ENCODE measurements at regions not wholly inside any gene's neighbourhood (a gene's known extent, or its start where the extent isn't known, plus 50 kb on each side); places are given as distances from the start of the nearest gene placed in this dataset.
A peak's percentile ranks its signal among the peaks of the same experiment; 100 is the strongest.

- Histone ChIP-seq H3K36me3 (no peaks in the 10 kb centered on the region), H3K27me3 (no peaks in the 10 kb centered on the region), H3K9me3 (no peaks in the 10 kb centered on the region), H3K4me1 (peaks cover 0 to 4% (median 0%) of the 10 kb centered on the region in 4 donors), H3K27ac (no peak overlapping the region), H3K4me3 (no peak overlapping the region)
- TF ChIP-seq POLR2AphosphoS5 (IDR thresholded peaks at IDR 0.05), result no peak
- no peak for TF ChIP-seq POLR2A (IDR thresholded peaks at IDR 0.05)
- no peak for TF ChIP-seq EP300 (IDR thresholded peaks at IDR 0.05)
- no peak for TF ChIP-seq CTCF (IDR thresholded peaks at IDR 0.05)
- 91 to 93% methylated on average over 7 of the region's 7 CpGs for WGBS, 2 donors
- ATAC-seq (ENCODE audit: low FRiP score in 2 of 2) (no peak), DNase-seq (no peak)
Measured at GRCh38 chr21:38942748-38943211, 137.1 kb downstream of the ETS2 start.

GRCh38 chr21:38938769-38939168, 133.0 kb downstream of the ETS2 start:
- H3K27me3 ChIP-seq, result no peaks in the 10 kb centered on the region
- DNase-seq (no peak), ATAC-seq (ENCODE audit: low FRiP score in 2 of 2) (no peak)
- no peaks in the 10 kb centered on the region for H3K4me1 ChIP-seq
- 83 to 94% methylated on average over 8 of the region's 8 CpGs for WGBS, 2 donors
- TF ChIP-seq POLR2AphosphoS5 (IDR thresholded peaks at IDR 0.05) (no peak), CTCF (IDR thresholded peaks at IDR 0.05) (no peak), EP300 (IDR thresholded peaks at IDR 0.05) (no peak), POLR2A (IDR thresholded peaks at IDR 0.05) (no peak)
- H3K36me3 ChIP-seq, result no peaks in the 10 kb centered on the region
- no peak overlapping the region for H3K27ac ChIP-seq
- no peaks in the 10 kb centered on the region for H3K9me3 ChIP-seq
- H3K4me3 ChIP-seq, result no peak overlapping the region

GRCh38 chr21:38938343-38938742, 132.6 kb downstream of the ETS2 start:
- H3K4me1 ChIP-seq, result no peaks in the 10 kb centered on the region
- ATAC-seq (ENCODE audit: low FRiP score in 2 of 2) (no peak), DNase-seq (no peak)
- 60 to 62% methylated on average over 6 to 7 of the region's 7 CpGs for WGBS, 2 donors
- no peak overlapping the region for H3K4me3 ChIP-seq
- H3K27me3 ChIP-seq, result no peaks in the 10 kb centered on the region
- H3K27ac ChIP-seq, result no peak overlapping the region
- no peak for TF ChIP-seq EP300 (IDR thresholded peaks at IDR 0.05)
- TF ChIP-seq CTCF (IDR thresholded peaks at IDR 0.05), result no peak
- no peak for TF ChIP-seq POLR2AphosphoS5 (IDR thresholded peaks at IDR 0.05)
- no peak for TF ChIP-seq POLR2A (IDR thresholded peaks at IDR 0.05)
- no peaks in the 10 kb centered on the region for H3K9me3 ChIP-seq
- H3K36me3 ChIP-seq, result no peaks in the 10 kb centered on the region

- H3K36me3 ChIP-seq, result no peaks in the 10 kb centered on the region
- H3K4me1 ChIP-seq, result no peaks in the 10 kb centered on the region
- TF ChIP-seq POLR2A (IDR thresholded peaks at IDR 0.05) (no peak), CTCF (IDR thresholded peaks at IDR 0.05) (no peak), POLR2AphosphoS5 (IDR thresholded peaks at IDR 0.05) (no peak), EP300 (IDR thresholded peaks at IDR 0.05) (no peak)
- no peak for DNase-seq
- H3K9me3 ChIP-seq, result no peaks in the 10 kb centered on the region
- H3K4me3 ChIP-seq, result no peak overlapping the region
- WGBS, 2 donors, result 75 to 76% methylated on average over 2 to 3 of the region's 3 CpGs
- ATAC-seq (ENCODE audit: low FRiP score in 2 of 2), result peak in 1 of 2 donors; percentile 12
- no peaks in the 10 kb centered on the region for H3K27me3 ChIP-seq
- no peak overlapping the region for H3K27ac ChIP-seq
Measured at GRCh38 chr21:38937844-38938243, 132.1 kb downstream of the ETS2 start.

GRCh38 chr21:38937286-38937790, 131.6 kb downstream of the ETS2 start:
- H3K27ac ChIP-seq, result no peak overlapping the region
- H3K4me3 ChIP-seq, result no peak overlapping the region
- no peak for TF ChIP-seq EP300 (IDR thresholded peaks at IDR 0.05)
- no peak for TF ChIP-seq POLR2AphosphoS5 (IDR thresholded peaks at IDR 0.05)
- TF ChIP-seq POLR2A (IDR thresholded peaks at IDR 0.05), result no peak
- no peak for TF ChIP-seq CTCF (IDR thresholded peaks at IDR 0.05)
- no peak for DNase-seq
- H3K9me3 ChIP-seq, result no peaks in the 10 kb centered on the region
- 96 to 100% methylated on average over 4 of the region's 4 CpGs for WGBS, 2 donors
- no peaks in the 10 kb centered on the region for H3K36me3 ChIP-seq
- no peaks in the 10 kb centered on the region for H3K4me1 ChIP-seq
- ATAC-seq (ENCODE audit: low FRiP score in 2 of 2), result no peak
- no peaks in the 10 kb centered on the region for H3K27me3 ChIP-seq

Measured in upper lobe of left lung (tissue), 6 donors.